Uterus (tissue), 3 donors: ENCODE measurements at regions not wholly inside any gene's neighbourhood (a gene's known extent, or its start where the extent isn't known, plus 50 kb on each side); places are given as distances from the start of the nearest gene placed in this dataset.

Source experiments
- DNase-seq, 2 donors: peaks; one replicate each; pipeline ENCODE4 v3.0.0-alpha.2; 2019 to 2020
- H3K27ac ChIP-seq, 2 donors: fragments of 200-600 bp; sonication (generic); 1 replicate in 1 of 2; 2 replicates in 1 of 2; pipeline ENCODE4 v1.5.1; 2016 to 2018
- H3K27me3 ChIP-seq, 2 donors: fragments of 200-600 bp; sonication (generic); one replicate each; pipeline ENCODE4 v1.5.1; 2018 to 2019; ENCODE audit warnings: control low read depth in 1 of 2
- H3K36me3 ChIP-seq, 2 donors: fragments of 200-600 bp; sonication (generic); one replicate each; pipeline ENCODE4 v1.5.1; 2019; ENCODE audit warnings: control low read depth in 1 of 2
- H3K4me1 ChIP-seq, 2 donors: fragments of 200-600 bp; sonication (generic); one replicate each; pipeline ENCODE4 v1.5.1; 2018 to 2019; ENCODE audit warnings: control low read depth in 1 of 2
- H3K4me3 ChIP-seq, 2 donors: fragments of 200-600 bp; sonication (generic); 1 replicate in 1 of 2; 2 replicates in 1 of 2; pipeline ENCODE4 v1.5.1; 2018 to 2019; ENCODE audit warnings: mild to moderate bottlenecking in 1 of 2
- H3K9me3 ChIP-seq, 2 donors: fragments of 200-600 bp; sonication (generic); one replicate each; pipeline ENCODE4 v1.5.1; 2019; ENCODE audit warnings: control low read depth in 1 of 2
- POLR2A ChIP-seq, 2 donors: fragments of 450-650 bp; IDR thresholded peaks; one replicate each; pipeline ENCODE4 v1.6.1; 2016; ENCODE audit warnings: antibody characterized with exemption in 2 of 2, mild to moderate bottlenecking in 1 of 2, moderate library complexity in 1 of 2
- intact Hi-C: fragments of 100-400 bp; cut with DNase I; formaldehyde crosslinking; loops from one replicate; pipeline ENCODE4 v1.15.1; 2023; ENCODE audit warnings: low total_unique reads
- TF ChIP-seq, protein P1 (sequence below), 4 experiments: fragments of 200-600 bp in 2 of 4; fragments of 450-650 bp in 2 of 4; sonication (generic) in 2 of 4; IDR thresholded peaks; one replicate each; pipeline ENCODE4 v1.5.1; 2016 to 2019; ENCODE audit warnings: antibody characterized with exemption in 4 of 4, mild to moderate bottlenecking in 2 of 4, moderate library complexity in 1 of 4
- donor health status: DM: yes; HTN: yes; CAD: no.

GRCh38 chr16:75929046-75929445 lies 202.8 kb upstream of the CPHXL start:
- TF ChIP-seq, protein P1, sequence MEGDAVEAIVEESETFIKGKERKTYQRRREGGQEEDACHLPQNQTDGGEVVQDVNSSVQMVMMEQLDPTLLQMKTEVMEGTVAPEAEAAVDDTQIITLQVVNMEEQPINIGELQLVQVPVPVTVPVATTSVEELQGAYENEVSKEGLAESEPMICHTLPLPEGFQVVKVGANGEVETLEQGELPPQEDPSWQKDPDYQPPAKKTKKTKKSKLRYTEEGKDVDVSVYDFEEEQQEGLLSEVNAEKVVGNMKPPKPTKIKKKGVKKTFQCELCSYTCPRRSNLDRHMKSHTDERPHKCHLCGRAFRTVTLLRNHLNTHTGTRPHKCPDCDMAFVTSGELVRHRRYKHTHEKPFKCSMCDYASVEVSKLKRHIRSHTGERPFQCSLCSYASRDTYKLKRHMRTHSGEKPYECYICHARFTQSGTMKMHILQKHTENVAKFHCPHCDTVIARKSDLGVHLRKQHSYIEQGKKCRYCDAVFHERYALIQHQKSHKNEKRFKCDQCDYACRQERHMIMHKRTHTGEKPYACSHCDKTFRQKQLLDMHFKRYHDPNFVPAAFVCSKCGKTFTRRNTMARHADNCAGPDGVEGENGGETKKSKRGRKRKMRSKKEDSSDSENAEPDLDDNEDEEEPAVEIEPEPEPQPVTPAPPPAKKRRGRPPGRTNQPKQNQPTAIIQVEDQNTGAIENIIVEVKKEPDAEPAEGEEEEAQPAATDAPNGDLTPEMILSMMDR (IDR thresholded peaks at IDR 0.05): no peak
- TF ChIP-seq POLR2A (IDR thresholded peaks at IDR 0.05): no peak
- H3K4me1 ChIP-seq: no peaks in the 10 kb centered on the region
- no peaks in the 10 kb centered on the region for H3K9me3 ChIP-seq
- intact Hi-C loops: no loop called here
- no peak for DNase-seq
- H3K4me3 ChIP-seq: no peak overlapping the region
- no peaks in the 10 kb centered on the region for H3K36me3 ChIP-seq
- no peak overlapping the region for H3K27ac ChIP-seq
- no peaks in the 10 kb centered on the region for H3K27me3 ChIP-seq

DNA sequence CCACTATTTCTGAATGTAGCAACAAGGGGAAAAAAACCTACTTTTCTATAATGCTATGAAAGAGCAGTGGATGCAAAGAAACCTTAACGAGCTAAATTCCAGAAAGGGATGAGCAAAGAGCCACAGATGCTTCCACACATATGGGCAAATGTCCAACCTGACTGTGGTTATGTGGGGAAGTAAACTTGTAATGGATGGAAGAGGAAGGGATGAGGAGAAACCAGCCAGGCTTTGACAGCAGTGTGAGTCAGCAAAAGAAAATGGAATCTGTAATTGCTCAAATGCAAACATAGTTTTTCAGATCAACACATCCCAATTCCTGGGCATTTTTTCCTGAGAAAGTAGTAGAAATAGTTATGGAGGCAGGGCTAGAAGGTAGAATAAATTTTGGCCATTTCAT lies 204.8 kb upstream of the CPHXL start:
- DNase-seq: no peak
- H3K27me3 ChIP-seq: no peaks in the 10 kb centered on the region
- H3K36me3 ChIP-seq: no peaks in the 10 kb centered on the region
- H3K4me1 ChIP-seq: no peaks in the 10 kb centered on the region
- no peak overlapping the region for H3K27ac ChIP-seq
- intact Hi-C loops: no loop called here
- H3K4me3 ChIP-seq: no peak overlapping the region
- TF ChIP-seq, protein P1 (IDR thresholded peaks at IDR 0.05): no peak
- no peak for TF ChIP-seq POLR2A (IDR thresholded peaks at IDR 0.05)
- no peaks in the 10 kb centered on the region for H3K9me3 ChIP-seq

DNA sequence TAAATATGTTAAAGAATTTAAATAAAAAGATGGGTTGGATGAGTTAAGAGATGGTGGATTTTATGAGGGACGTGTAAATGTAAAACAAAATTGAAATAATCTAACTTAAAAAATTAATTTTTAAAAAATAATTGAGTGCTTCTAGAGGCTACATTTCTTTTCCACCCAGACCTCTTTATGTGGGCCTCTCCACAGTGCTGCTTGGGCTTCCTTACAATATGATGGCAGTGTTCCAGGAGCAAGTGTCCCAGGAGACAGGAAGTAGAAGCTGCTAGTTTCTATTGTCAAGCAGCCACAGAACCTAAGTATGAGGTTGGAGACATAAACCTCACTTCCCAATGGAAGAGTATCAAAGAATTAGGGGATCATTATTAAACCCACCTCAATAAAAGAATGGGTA lies 205.7 kb upstream of the CPHXL start:
- H3K27me3 ChIP-seq: no peaks in the 10 kb centered on the region
- no peaks in the 10 kb centered on the region for H3K36me3 ChIP-seq

DNA sequence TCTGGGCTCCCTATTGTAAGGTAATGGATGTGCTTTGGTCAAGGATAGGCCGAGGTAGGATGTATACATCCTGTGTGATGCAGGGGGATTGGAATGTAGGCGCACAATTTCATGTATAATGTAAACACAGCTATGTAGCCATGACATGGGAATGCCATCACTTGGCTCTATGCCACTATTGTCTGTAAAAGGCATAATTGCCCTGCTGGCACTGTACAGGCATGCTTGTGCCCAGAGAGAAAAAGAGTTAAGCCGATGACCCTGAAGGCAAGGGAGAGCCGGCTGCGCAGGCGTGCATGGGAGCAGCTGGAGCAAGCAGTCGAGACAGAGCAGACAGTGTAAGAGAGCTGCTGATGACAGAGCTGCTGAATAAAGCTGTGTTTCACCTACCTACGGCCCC lies 212.5 kb upstream of the CPHXL start:
- no peak for DNase-seq
- Histone ChIP-seq H3K4me3 (no peak overlapping the region), H3K4me1 (no peaks in the 10 kb centered on the region), H3K36me3 (no peaks in the 10 kb centered on the region), H3K27ac (no peak overlapping the region), H3K9me3 (no peaks in the 10 kb centered on the region), H3K27me3 (no peaks in the 10 kb centered on the region)
- intact Hi-C loops: no loop called here
- TF ChIP-seq POLR2A (IDR thresholded peaks at IDR 0.05): no peak
- TF ChIP-seq, protein P1 (IDR thresholded peaks at IDR 0.05): no peak

More for the DNA sequence above, 205.7 kb upstream of the CPHXL start:
- Histone ChIP-seq H3K4me1 (no peaks in the 10 kb centered on the region), H3K4me3 (no peak overlapping the region), H3K9me3 (no peaks in the 10 kb centered on the region), H3K27ac (no peak overlapping the region)
- intact Hi-C loops: no loop called here
- TF ChIP-seq, protein P1 (IDR thresholded peaks at IDR 0.05): no peak
- TF ChIP-seq POLR2A (IDR thresholded peaks at IDR 0.05): no peak
- no peak for DNase-seq

GRCh38 chr16:75942351-75942750 lies 216.1 kb upstream of the CPHXL start:
- no peaks in the 10 kb centered on the region for H3K36me3 ChIP-seq
- H3K4me3 ChIP-seq: no peak overlapping the region
- H3K27ac ChIP-seq: no peak overlapping the region
- intact Hi-C loops: no loop called here
- TF ChIP-seq, protein P1 (IDR thresholded peaks at IDR 0.05): no peak
- no peak for TF ChIP-seq POLR2A (IDR thresholded peaks at IDR 0.05)
- DNase-seq: no peak
- H3K27me3 ChIP-seq: no peaks in the 10 kb centered on the region
- no peaks in the 10 kb centered on the region for H3K9me3 ChIP-seq
- no peaks in the 10 kb centered on the region for H3K4me1 ChIP-seq
